ENCODE measurements at regions not wholly inside any gene's neighbourhood (a gene's known extent, or its start where the extent isn't known, plus 50 kb on each side); places are given as distances from the start of the nearest gene placed in this dataset.

DNA sequence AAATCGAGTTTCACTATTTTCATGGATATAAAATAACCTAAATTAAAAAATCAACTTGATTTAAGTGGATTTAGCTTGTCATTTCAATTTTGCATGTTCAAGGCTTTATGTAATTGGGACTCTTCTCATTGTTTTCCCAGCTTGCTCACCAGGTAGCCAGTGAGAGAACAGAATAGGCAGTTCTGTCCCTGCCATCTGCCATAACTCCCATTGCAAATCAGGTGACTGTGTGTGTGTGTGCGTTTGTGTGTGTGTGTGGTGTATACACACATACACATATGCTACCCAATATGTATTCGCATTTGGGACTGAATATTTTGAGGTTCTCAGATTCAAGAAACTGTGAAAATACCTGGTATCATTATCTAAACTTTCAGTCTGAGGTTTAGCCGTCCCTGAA is 1069.8 kb downstream of the IGSF11 start:
- Histone ChIP-seq H3K79me2 (ENCODE audit: insufficient read depth) (no peaks in the 10 kb centered on the region), H3K9me2 (no peaks in the 10 kb centered on the region), H3K4me1 (ENCODE audit: control insufficient read depth in 1 of 2, insufficient read depth in 2 of 2, low read depth in 1 of 2, low read length in 1 of 2) (no peaks in the 10 kb centered on the region; a peak in 1 of 4 replicates), H2AFZ (ENCODE audit: low read depth) (no peak overlapping the region), H3K36me3 (replicated peaks in 1 of 2; ENCODE audit: control insufficient read depth in 1 of 2, insufficient read depth in 2 of 2, low read length in 1 of 2) (no peaks in the 10 kb centered on the region), H3K4me3 (ENCODE audit: low read depth in 2 of 2, low read length in 1 of 2) (no peak overlapping the region), H3K27ac (ENCODE audit: low read depth in 2 of 2, low read length in 1 of 2) (no peak overlapping the region), H3K9ac (no peak overlapping the region), H3K4me2 (no peak overlapping the region), H3F3A (replicated peaks; ENCODE audit: insufficient read depth) (peaks cover 6% of the 10 kb centered on the region), H3K27me3 (ENCODE audit: insufficient read depth) (no peaks in the 10 kb centered on the region), H3K9me3 (no peaks in the 10 kb centered on the region), H4K20me1 (ENCODE audit: insufficient read depth) (no peaks in the 10 kb centered on the region)
- DNase-seq = no peak
- TF ChIP-seq ELF1 (IDR thresholded peaks at IDR 0.05) (no peak), POLR2AphosphoS5 (IDR thresholded peaks at IDR 0.05; ENCODE audit: low read depth, low read length) (no peak), FOSL2 (IDR thresholded peaks at IDR 0.05; ENCODE audit: borderline replicate concordance, low read depth) (no peak)
- ChIA-PET CTCF (no interaction called here), POLR2A (no interaction called here)
- 65% methylated on average over 4 of the region's 4 CpGs for WGBS (ENCODE audit: low lambda C conversion rate)

- DNase-seq = no peak
- H3K27ac ChIP-seq (ENCODE audit: low read depth in 2 of 2, low read length in 1 of 2) = peak overlapping the region in 1 of 2 experiments; percentile 11; a peak in 1 of 4 replicates
- no peaks in the 10 kb centered on the region for H3K27me3 ChIP-seq (ENCODE audit: insufficient read depth)
- peaks cover 0 to 13% of the 10 kb centered on the region in 2 experiments; a peak in 2 of 4 replicates for H3K4me1 ChIP-seq (ENCODE audit: control insufficient read depth in 1 of 2, insufficient read depth in 2 of 2, low read depth in 1 of 2, low read length in 1 of 2)
- no peaks in the 10 kb centered on the region for H3K9me2 ChIP-seq
- no peaks in the 10 kb centered on the region for H3K9me3 ChIP-seq
- WGBS (ENCODE audit: low lambda C conversion rate) = 51% methylated on average over 3 of the region's 3 CpGs
- H3K36me3 ChIP-seq (replicated peaks in 1 of 2; ENCODE audit: control insufficient read depth in 1 of 2, insufficient read depth in 2 of 2, low read length in 1 of 2) = no peaks in the 10 kb centered on the region
- H3K79me2 ChIP-seq (ENCODE audit: insufficient read depth) = no peaks in the 10 kb centered on the region
- no peak overlapping the region for H3K4me3 ChIP-seq (ENCODE audit: low read depth in 2 of 2, low read length in 1 of 2)
- ChIA-PET POLR2A (no interaction called here), CTCF (interaction anchor here (2.0 kb wide), 1 partner anchor 19 kb away, joined by 6 read pairs; no protein-coding TSS in a partner anchor)
- no peak overlapping the region for H3K4me2 ChIP-seq
- no peak overlapping the region for H2AFZ ChIP-seq (ENCODE audit: low read depth)
- H3F3A ChIP-seq (replicated peaks; ENCODE audit: insufficient read depth) = no peaks in the 10 kb centered on the region
- no peak overlapping the region for H3K9ac ChIP-seq
- H4K20me1 ChIP-seq (ENCODE audit: insufficient read depth) = no peaks in the 10 kb centered on the region
- TF ChIP-seq, protein P1, sequence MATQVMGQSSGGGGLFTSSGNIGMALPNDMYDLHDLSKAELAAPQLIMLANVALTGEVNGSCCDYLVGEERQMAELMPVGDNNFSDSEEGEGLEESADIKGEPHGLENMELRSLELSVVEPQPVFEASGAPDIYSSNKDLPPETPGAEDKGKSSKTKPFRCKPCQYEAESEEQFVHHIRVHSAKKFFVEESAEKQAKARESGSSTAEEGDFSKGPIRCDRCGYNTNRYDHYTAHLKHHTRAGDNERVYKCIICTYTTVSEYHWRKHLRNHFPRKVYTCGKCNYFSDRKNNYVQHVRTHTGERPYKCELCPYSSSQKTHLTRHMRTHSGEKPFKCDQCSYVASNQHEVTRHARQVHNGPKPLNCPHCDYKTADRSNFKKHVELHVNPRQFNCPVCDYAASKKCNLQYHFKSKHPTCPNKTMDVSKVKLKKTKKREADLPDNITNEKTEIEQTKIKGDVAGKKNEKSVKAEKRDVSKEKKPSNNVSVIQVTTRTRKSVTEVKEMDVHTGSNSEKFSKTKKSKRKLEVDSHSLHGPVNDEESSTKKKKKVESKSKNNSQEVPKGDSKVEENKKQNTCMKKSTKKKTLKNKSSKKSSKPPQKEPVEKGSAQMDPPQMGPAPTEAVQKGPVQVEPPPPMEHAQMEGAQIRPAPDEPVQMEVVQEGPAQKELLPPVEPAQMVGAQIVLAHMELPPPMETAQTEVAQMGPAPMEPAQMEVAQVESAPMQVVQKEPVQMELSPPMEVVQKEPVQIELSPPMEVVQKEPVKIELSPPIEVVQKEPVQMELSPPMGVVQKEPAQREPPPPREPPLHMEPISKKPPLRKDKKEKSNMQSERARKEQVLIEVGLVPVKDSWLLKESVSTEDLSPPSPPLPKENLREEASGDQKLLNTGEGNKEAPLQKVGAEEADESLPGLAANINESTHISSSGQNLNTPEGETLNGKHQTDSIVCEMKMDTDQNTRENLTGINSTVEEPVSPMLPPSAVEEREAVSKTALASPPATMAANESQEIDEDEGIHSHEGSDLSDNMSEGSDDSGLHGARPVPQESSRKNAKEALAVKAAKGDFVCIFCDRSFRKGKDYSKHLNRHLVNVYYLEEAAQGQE (IDR thresholded peaks at IDR 0.05; ENCODE audit: low read depth, low read length) = no peak
- TF ChIP-seq EP300 (IDR thresholded peaks at IDR 0.05; ENCODE audit: borderline replicate concordance in 1 of 2, low read depth in 1 of 2, low read length in 1 of 2) (peak in 1 of 2 experiments; percentile 45; a peak in 1 of 4 replicates), RCOR1 (IDR thresholded peaks at IDR 0.05; ENCODE audit: low read length) (peak; percentile 56; the same call in 1 of the 2 replicates), FOSL2 (IDR thresholded peaks at IDR 0.05; ENCODE audit: borderline replicate concordance, low read depth) (no peak), RFX5 (IDR thresholded peaks at IDR 0.05; ENCODE audit: low read length) (no peak), GATA2 (CRISPR knock-in tag; IDR thresholded peaks at IDR 0.05) (peak; percentile 59; the same call in 1 of the 2 replicates)
Observed at GRCh38 chr3:117977504-117978228, 1057.0 kb downstream of the IGSF11 start.
